HG02852 (cell line): ENCODE measurements at regions not wholly inside any gene's neighbourhood (a gene's known extent, or its start where the extent isn't known, plus 50 kb on each side); places are given as distances from the start of the nearest gene placed in this dataset.
"Not testable (repeated sequence)": the region's sequence is repeated elsewhere in the genome, so short reads cannot be mapped to it uniquely, and the experiment has no call there.

ENCODE experiments used
- ATAC-seq: cut with Tn5 transposase; IDR thresholded peaks from one replicate; pipeline ENCODE4 v1.9.1; 2021; ENCODE audit warnings: mild to moderate bottlenecking, moderate library complexity; ENCODE audit not compliant: unreplicated experiment

GRCh38 chr9:107587191-107587963 lies 97.8 kb upstream of the KLF4 start:
- ATAC-seq = no peak

DNA sequence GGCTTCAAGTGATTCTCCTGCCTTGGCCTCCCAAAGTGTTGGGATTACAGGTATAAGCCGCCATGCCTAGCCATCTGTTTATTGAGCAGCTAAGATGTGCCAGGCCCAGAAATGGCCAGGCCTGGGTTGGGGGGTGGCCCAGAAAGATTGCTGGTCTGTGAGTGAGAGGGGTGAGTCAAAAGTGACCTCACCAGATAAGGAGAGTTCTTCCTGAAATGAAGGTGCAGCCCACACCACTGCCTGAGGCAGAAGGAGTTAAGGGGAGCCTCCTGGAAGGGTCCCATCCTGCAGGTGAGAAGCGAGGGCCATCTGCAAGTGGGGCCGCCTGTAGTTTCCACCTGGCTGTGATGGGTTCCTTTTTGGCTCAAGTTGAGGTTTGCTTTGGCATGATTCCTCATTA lies 96.9 kb upstream of the KLF4 start:
- no peak for ATAC-seq

DNA sequence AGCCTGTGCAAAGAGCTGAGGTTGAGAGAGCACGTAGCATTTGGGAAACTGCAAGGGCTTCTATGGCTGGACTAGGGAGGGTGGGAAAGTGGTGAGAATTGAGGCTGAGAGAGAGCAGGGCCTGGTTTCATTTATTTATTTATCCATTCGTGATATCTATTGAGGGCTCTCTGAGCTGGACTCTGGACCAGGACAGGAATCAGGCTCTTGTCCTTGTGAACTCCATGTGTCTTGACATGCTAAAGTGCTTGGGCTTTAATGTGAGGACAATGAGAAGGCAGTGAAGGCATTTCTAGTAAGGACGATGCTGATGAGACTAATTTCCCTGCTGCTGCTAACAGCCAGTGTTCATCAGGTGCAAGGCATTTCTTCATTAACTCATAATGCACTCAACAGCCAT lies 95.9 kb upstream of the KLF4 start:
- no peak for ATAC-seq

GRCh38 chr9:107584944-107585343 lies 95.4 kb upstream of the KLF4 start:
- no peak for ATAC-seq

GRCh38 chr9:107584186-107584585 lies 94.6 kb upstream of the KLF4 start:
- ATAC-seq = no peak

DNA sequence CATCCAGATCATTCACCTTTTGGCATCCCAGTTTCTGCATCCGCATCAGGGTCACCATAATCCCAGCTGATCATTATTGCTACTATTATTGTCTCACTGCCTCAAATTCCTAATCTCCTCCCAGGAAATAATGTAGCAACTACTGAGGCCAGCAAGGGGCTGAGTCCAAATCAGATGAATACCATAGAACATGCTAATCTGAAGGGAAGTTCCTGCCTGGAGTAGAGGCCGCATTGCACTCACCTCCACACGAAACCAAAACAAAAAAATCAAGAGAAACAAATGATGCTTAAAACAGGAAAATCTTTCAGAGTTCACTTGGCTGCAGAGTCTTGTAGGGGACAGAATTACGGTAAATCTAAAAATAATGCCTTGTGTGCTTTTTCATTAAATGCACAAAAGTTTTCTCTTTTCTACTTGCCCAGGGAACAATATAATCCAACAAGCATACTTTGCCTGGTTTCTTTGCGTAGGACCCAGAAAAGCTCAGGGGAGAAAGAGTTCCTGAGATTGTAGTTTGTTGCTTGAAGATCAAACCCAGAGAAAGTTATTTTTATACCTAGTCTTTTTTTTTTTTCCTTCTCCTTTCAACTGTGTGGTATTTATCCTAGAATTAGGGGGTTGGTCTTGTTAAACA lies 87.7 kb upstream of the KLF4 start:
- no peak for ATAC-seq

- no peak for ATAC-seq
Observed at GRCh38 chr9:107571148-107571547, 81.6 kb upstream of the KLF4 start.

GRCh38 chr9:107569174-107569573 lies 79.6 kb upstream of the KLF4 start:
- no peak for ATAC-seq

DNA sequence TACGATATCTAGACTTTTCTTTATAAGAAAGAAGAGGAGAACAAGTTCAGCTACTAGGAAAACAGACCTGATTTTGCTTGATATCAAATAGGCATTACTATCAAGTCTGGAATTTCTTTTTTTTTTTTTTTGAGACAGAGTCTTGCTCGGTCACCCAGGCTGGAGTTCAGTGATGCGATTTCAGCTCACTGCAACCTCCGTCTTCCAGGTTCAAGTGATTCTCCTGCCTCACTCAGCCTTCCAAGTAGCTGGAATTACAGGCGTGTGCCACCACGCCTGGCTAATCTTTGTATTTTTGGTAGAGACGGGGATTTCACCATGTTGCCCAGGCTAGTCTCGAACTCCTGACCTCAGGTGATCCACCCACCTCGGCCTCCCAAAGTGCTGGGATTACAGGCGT lies 78.8 kb upstream of the KLF4 start:
- not testable (repeated sequence) for ATAC-seq

DNA sequence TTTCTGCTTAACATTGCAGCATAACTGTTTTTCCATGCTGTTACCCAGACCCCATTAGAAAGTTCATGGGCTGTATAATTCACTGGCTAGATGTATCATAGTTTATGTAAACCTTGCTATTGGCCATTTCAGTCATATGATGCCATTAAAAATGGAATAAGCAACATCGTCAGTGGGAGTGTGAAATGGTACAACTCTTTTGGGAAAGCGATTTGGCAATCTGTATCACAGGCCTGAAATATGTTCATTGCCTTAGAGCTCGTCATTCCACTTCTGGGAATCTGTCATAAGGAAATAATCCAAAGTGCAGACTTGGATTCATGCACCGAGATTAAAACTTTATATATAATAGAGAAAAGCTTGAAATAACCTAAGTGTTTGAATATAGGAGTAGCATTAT lies 77.9 kb upstream of the KLF4 start:
- no peak for ATAC-seq

DNA sequence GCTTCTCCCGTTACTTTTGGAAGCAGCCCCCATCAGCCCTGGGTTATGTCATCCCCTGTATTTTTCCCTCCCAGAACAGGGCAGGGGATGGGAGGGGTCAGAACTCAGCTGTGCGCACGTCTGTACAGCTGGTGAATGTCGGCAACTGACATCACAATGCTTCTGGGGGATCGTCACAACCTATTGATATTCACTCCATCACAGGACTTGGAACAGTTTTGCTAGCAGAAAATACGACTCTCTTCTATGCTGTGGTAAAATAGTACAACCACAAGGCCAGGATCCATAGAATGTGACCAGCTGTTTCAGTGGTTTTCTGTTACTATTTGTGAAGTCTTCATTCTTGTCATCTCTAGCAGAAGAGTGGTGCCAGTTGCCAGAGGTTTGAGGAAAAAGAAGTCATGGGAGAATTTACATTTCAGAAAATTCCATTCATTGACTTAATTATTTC lies 77.1 kb upstream of the KLF4 start:
- no peak for ATAC-seq

GRCh38 chr9:107562798-107563197 lies 73.2 kb upstream of the KLF4 start:
- ATAC-seq = no peak

DNA sequence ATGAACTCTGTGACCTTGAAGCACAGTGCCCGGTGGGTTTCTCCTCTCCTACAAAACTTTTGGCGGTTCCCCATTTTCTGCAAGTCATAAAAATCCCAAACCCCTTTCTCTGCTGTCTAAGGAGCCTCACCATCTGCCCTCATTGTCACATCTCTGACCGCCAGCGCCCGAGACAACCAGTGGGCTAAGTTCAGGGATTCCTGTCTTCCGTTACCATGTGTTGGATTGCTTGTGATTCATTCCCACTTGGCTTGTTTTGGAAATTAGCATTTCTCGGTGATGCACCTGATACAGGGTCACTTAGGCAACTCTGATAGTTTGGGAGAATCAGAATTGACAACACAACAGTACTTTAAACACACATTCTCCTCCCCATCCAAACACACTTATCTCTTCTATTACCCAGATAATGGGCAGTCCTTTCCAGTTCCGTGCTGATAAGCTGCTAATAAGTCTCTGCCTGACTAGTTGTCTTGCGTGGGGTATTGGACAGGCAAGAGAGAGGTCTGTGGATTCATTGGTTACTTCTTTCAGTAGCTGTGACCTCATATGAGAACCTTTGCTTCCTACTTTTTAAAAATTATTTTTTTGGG lies 70.0 kb upstream of the KLF4 start:
- no peak for ATAC-seq

- ATAC-seq = no peak
Observed at GRCh38 chr9:107557236-107557990, 67.8 kb upstream of the KLF4 start.

- no peak for ATAC-seq
Observed at GRCh38 chr9:107554636-107555035, 65.1 kb upstream of the KLF4 start.

DNA sequence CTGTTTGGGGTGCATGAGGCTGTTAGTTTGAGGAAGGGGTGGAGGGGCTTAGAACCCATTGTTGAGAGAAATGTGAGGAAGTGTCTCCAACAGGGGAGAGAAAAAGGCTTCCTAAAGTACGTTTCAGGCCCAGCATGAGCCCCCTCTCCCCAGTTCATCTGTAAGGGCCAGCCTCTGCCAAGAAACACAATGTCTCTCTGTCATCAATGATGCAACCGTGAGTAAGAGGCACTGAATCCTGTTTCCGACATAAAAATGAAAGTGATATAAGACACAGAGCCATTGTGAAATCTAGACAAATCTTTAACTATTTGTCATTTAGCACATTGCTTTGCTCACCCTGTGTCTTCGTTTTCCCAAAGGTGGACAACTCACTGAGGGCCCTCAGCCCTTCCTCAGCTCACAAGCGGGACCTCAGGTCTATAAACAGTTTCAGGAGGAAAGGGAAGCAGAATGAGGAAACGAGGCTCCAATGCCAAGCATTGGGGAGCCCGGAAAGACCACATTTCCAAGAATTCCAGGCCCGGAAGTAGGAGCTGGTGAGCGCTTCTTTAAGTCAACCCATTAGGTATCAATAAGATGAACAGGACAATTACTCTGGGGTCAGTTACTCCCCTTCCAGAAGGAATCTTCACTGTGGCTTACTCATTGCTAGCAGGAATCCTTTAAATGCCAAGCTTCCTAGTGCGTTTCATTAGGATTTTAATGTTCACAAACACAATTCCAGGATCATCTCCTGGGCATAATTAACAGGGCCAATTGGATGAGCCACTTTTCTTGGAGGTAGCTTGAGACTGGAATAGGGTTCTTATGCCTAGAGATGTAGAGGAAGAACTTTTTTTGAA lies 59.0 kb upstream of the KLF4 start:
- ATAC-seq = no peak

DNA sequence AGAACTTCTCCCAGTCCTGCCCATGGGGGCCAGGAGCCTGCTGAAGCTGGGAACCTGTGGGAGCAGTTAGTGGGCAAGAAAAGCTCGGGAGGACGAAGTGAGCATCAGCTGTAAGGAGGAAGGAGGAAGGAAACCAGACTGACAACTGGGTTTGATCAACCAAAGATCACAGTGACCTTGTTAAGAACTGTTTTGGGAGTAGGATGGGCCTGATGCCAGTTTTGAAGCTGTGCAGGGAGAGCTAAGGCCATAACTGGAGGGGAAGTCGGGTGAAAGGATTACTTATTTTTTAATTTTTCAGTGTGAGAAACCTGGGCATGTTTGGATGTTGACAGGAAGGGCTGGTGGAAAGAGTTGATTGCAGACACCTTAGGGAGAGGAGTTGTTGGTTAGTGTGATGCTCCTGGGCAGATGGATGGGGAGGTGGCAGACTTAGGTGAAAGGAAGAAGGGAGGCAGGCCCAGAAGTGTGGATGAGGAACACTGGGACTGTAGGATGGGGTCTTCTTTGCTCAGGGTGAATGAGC lies 58.3 kb upstream of the KLF4 start:
- no peak for ATAC-seq

DNA sequence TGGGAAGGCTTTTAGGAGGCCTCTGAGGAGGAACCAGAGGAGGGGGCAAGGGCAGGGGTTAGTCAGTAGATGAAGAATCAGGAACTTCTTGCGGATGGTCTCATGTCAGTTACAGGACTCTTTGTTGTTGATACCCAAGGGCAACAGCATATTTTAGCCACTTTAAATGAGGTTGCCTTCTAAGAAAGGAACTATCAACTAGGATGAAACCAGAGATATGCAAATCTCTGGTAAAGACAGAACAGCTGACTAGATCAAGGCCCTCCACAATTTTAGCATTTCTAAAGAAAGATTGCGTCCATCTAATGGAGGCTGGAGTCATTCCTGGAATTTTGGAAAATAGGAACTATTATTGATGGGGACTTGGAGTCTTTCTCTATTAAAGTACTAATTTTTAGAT lies 57.7 kb upstream of the KLF4 start:
- no peak for ATAC-seq

- no peak for ATAC-seq
Observed at GRCh38 chr9:107546859-107547258, 57.3 kb upstream of the KLF4 start.

DNA sequence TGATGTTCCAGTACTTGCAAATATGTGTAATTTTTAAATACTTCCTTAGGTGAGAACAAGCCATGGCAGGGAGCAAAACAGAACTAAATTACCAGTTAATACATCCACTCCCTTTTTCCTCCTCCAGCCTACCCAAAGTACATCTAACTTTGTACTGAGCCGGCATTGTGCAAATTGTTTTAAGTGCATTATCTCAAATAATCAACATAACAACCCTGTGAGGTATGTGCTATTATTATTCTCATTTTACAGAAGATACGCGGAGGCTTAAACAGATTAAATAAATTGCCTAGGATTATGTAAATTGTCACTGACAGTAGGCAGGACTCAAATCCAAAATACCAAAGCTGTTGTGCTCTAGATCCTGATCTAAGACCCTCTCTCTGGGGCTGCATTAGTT lies 55.5 kb upstream of the KLF4 start:
- ATAC-seq = no peak
